Type B pancreatic cell (in vitro differentiated cells): ENCODE measurements at regions not wholly inside any gene's neighbourhood (a gene's known extent, or its start where the extent isn't known, plus 50 kb on each side); places are given as distances from the start of the nearest gene placed in this dataset.

Experiments
- DNase-seq: peaks from one replicate; pipeline ENCODE4 v3.0.0; 2021; ENCODE audit warnings: mixed read lengths; ENCODE audit not compliant: unreplicated experiment; ENCODE audit errors: extremely low spot score
- H3K27ac Mint-ChIP-seq: 2 replicates; pipeline ENCODE4 v1.8.0; 2021; ENCODE audit warnings: mild to moderate bottlenecking, mixed read lengths
- H3K27me3 Mint-ChIP-seq: 2 replicates; pipeline ENCODE4 v1.8.0; 2021; ENCODE audit warnings: mixed read lengths
- H3K36me3 Mint-ChIP-seq: 2 replicates; pipeline ENCODE4 v1.8.0; 2021; ENCODE audit warnings: mixed read lengths
- H3K4me1 Mint-ChIP-seq: one replicate; pipeline ENCODE4 v1.8.0; 2021; ENCODE audit warnings: mixed read lengths; ENCODE audit not compliant: unreplicated experiment
- H3K4me3 Mint-ChIP-seq: 2 replicates; pipeline ENCODE4 v1.8.0; 2021; ENCODE audit warnings: mild to moderate bottlenecking, mixed read lengths
- H3K9me3 Mint-ChIP-seq: 2 replicates; pipeline ENCODE4 v1.8.0; 2021; ENCODE audit warnings: mixed read lengths
- TF ChIP-seq, protein P1 (sequence below): fragments of 200-600 bp; sonication (generic); conservative IDR thresholded peaks from 2 replicates; pipeline ENCODE4 v1.5.0; 2021; ENCODE audit warnings: antibody characterized with exemption, mild to moderate bottlenecking

DNA sequence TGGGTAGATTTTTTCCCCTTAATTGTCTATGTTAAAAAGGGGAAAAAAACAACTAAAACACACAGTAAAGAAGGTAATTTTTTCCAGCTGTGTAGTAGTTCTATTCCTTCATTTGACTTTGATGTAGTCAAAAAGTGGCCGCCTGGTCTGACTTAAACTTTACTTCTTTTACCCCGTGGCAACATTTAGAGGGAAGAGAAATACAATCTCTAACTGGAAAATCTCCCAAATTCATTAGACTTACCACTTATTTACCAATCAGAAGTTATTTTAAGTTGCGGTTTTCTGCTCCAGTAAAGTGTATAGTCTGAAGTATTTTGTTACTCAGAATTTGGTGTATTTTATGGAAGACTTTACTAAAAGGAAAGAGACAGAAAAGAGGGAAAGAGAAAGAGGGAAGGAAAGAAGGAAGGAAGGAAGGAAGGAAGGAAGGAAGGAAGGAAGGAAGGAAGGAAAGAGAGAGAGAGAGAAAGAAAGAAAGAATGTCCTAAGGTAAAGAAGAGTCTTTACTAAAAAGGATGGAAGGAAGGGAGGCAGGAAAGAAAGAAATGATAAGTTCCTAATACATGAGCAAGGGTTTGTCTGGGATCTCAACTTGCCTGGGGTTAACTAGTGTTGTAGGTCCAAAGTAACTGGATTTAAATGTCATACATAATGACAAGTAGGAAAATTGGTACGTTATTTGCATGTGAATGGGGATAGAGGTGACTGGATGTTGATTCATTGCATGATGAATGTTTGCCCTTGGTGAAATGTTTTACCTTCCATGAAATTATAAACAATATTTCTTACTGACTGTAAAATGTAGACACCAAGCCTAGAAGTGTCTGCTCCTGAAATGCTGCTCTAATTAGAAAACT, 135.1 kb downstream of the SAMD5 start:
- Mint-ChIP-seq H3K36me3 (no peaks in the 10 kb centered on the region), H3K27me3 (no peaks in the 10 kb centered on the region), H3K27ac (no peak overlapping the region), H3K9me3 (peaks cover 9% of the 10 kb centered on the region), H3K4me1 (peaks cover 18% of the 10 kb centered on the region), H3K4me3 (no peak overlapping the region)
- DNase-seq, result no peak
- TF ChIP-seq, protein P1, sequence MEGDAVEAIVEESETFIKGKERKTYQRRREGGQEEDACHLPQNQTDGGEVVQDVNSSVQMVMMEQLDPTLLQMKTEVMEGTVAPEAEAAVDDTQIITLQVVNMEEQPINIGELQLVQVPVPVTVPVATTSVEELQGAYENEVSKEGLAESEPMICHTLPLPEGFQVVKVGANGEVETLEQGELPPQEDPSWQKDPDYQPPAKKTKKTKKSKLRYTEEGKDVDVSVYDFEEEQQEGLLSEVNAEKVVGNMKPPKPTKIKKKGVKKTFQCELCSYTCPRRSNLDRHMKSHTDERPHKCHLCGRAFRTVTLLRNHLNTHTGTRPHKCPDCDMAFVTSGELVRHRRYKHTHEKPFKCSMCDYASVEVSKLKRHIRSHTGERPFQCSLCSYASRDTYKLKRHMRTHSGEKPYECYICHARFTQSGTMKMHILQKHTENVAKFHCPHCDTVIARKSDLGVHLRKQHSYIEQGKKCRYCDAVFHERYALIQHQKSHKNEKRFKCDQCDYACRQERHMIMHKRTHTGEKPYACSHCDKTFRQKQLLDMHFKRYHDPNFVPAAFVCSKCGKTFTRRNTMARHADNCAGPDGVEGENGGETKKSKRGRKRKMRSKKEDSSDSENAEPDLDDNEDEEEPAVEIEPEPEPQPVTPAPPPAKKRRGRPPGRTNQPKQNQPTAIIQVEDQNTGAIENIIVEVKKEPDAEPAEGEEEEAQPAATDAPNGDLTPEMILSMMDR, result no peak

DNA sequence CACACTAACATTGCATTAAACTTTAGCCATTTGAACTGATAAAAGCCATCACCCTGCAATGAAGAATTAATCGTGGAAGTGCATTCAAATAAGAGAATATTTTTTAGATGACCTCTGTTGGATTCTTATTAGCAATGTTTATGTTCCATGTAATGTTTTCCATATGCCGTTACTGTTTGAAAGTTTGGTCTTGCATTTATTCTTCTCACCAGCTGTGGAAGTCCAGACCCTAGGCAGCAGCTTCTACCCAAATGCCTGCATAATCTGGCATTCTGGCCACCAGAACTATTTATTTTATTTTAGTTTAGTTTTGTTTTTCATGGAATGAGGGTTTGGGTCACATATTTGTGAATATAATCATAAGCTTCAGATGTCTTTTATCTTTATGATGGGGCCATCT, 140.4 kb downstream of the SAMD5 start:
- no peak for DNase-seq
- Mint-ChIP-seq H3K27me3 (no peaks in the 10 kb centered on the region), H3K27ac (no peak overlapping the region), H3K9me3 (peaks cover 7% of the 10 kb centered on the region), H3K4me1 (peaks cover 22% of the 10 kb centered on the region), H3K4me3 (no peak overlapping the region), H3K36me3 (no peaks in the 10 kb centered on the region)
- TF ChIP-seq, protein P1, result no peak

DNA sequence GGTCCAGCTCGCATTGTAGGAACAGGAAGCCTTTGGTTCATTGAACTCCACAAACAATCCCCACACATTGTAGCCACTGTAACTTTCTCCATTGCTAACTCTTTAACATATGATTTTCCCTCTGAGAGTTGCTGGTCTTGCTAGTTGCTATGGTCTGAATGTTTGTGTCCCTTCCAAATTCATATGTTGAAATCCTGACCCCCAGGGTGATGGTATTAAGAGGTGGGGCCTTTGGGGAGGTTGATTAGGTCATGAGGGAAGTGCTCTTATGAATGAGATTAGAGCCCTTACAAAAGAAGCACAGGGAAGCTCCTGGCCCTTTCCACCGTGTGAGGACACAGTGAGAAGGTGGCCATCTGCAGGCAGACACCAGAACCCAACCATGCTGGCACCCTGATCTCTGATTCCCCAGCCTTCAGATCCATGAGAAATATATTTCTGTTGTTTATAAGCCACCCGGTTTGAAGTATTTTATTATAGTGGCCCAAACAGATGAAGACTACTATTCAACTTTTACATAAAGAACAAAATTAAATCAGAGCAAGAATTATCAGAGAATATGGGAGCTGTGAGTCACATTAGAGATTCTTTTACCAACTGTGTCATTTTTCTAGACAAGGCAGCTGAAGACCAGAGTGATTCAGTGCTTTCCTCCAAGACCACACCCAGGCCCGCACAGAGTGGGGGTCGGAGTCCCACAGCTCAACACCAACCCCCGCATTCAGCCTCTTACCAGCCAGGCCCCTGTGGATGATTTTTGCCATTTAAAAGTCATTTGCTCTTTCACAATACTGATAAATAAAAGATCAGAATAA, 143.0 kb downstream of the SAMD5 start:
- no peak overlapping the region for H3K4me3 Mint-ChIP-seq
- no peaks in the 10 kb centered on the region for H3K36me3 Mint-ChIP-seq
- no peak overlapping the region for H3K27ac Mint-ChIP-seq
- H3K27me3 Mint-ChIP-seq, result no peaks in the 10 kb centered on the region
- H3K9me3 Mint-ChIP-seq, result peaks cover 5% of the 10 kb centered on the region
- TF ChIP-seq, protein P1, result no peak
- H3K4me1 Mint-ChIP-seq, result peaks cover 18% of the 10 kb centered on the region
- no peak for DNase-seq

DNA sequence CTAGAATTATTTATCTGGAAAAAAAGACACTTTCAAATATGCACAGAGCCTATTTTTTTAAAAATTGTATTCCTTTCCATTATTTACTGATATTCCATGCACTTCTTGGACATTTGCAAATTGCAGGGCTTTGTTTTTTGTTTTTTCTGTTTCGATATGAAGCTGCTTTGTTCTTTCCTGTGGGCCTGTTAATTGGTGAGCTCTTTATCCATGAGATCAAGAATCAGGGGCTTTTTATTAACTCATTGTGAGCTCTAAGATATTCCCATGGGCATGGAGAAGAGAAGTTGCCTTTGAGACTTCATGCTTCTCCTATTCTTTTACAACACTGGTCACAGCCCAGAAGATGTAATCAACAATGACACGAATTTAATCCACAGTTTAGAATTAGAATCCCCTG, 145.1 kb downstream of the SAMD5 start:
- TF ChIP-seq, protein P1, result no peak
- Mint-ChIP-seq H3K4me1 (peaks cover 18% of the 10 kb centered on the region), H3K36me3 (no peaks in the 10 kb centered on the region), H3K4me3 (no peak overlapping the region), H3K27me3 (no peaks in the 10 kb centered on the region), H3K27ac (no peak overlapping the region), H3K9me3 (no peaks in the 10 kb centered on the region)
- no peak for DNase-seq

DNA sequence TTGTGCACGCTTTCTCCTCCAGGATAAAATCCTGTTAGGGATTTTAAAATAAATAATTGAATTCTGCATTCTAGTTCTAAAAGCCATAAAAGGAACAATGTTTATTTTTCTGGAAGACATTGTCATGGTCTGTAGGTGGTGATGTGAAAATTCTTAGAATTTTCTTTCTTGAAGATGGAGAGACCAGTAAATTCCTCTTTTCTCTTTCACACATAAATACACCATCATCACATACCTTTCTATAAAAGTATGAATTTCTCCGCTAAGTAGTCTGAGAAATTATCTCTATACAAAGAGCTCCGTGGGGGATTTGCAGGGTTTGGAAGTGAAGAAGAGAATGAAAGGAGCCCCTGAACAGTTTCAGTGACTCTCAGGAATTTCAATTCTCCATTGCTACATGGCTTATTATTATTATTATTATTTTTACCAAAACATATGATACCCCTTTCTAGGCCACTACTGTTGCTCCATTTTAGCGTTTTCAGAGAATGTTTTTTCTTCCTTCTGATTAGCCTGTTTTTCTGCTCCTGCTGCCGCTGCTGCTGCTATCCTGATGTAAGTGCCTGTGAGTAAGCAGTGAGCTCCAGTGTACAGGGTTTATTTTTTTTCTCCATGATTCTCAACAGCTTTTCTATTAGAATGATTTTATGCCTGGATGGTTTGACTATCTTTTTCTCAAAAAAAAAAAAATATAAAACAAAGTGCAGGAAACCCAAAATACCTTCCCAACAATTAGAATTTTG, 145.8 kb downstream of the SAMD5 start:
- H3K36me3 Mint-ChIP-seq, result no peaks in the 10 kb centered on the region
- H3K27me3 Mint-ChIP-seq, result no peaks in the 10 kb centered on the region
- no peak overlapping the region for H3K4me3 Mint-ChIP-seq
- H3K27ac Mint-ChIP-seq, result no peak overlapping the region
- no peaks in the 10 kb centered on the region for H3K9me3 Mint-ChIP-seq
- no peak for DNase-seq
- TF ChIP-seq, protein P1, result no peak
- H3K4me1 Mint-ChIP-seq, result peaks cover 18% of the 10 kb centered on the region
